CD4-positive, alpha-beta T cell (primary cell): ENCODE measurements at regions not wholly inside any gene's neighbourhood (a gene's known extent, or its start where the extent isn't known, plus 50 kb on each side); places are given as distances from the start of the nearest gene placed in this dataset.

Experiments
- ATAC-seq: fragments of 200-7000 bp; cut with Tn5 transposase; one replicate; pipeline ENCODE4 v1.10.0; 2022; ENCODE audit warnings: mild to moderate bottlenecking; ENCODE audit not compliant: poor library complexity
- CTCF ChIA-PET: fragments of 350-600 bp; sonication (Branson Sonifier 250); formaldehyde crosslinking; loops from one replicate; lab custom pipeline; 2021; ENCODE audit warnings: antibody characterized with exemption, inconsistent platforms; lab: Charles Lee
- POLR2A ChIA-PET: fragments of 350-600 bp; sonication (Branson Sonifier 250); formaldehyde crosslinking; loops from one replicate; lab custom pipeline; 2021; ENCODE audit warnings: antibody characterized with exemption, inconsistent platforms; lab: Charles Lee
- DNase-seq, 14 experiments: peaks; one replicate each; pipeline ENCODE4 v3.0.0-alpha.2; 2013 to 2020; ENCODE audit warnings: mixed read lengths in 2 of 14
- H3K27ac ChIP-seq, 2 donors: one replicate each; pipeline versions ENCODE4 v1.5.1 to v1.7.0; 2013; ENCODE audit warnings: low read length in 2 of 2, low read depth in 1 of 2, mild to moderate bottlenecking in 1 of 2
- H3K27me3 ChIP-seq, 2 experiments: 1 replicate in 1 of 2; 2 replicates in 1 of 2; pipeline versions ENCODE4 v1.6.1 to v1.7.0; 2013; ENCODE audit warnings: low read length in 2 of 2, control low read depth in 1 of 2, mild to moderate bottlenecking in 1 of 2, moderate library complexity in 1 of 2; ENCODE audit not compliant: insufficient read depth in 2 of 2, control insufficient read depth in 1 of 2
- H3K36me3 ChIP-seq: one replicate; pipeline ENCODE4 v1.6.1; 2013; ENCODE audit warnings: low read length, control low read depth; ENCODE audit not compliant: insufficient read depth
- H3K4me1 ChIP-seq: one replicate; pipeline ENCODE4 v1.6.1; 2013; ENCODE audit warnings: low read length, control low read depth; ENCODE audit not compliant: insufficient read depth
- H3K4me3 ChIP-seq: one replicate; pipeline ENCODE4 v1.5.1; 2013; ENCODE audit warnings: mild to moderate bottlenecking, low read length, moderate library complexity
- H3K9me3 ChIP-seq, 2 experiments: 1 replicate in 1 of 2; 2 replicates in 1 of 2; pipeline versions ENCODE4 v1.6.1 to v1.7.0; 2013; ENCODE audit warnings: low read length in 2 of 2, mild to moderate bottlenecking in 2 of 2, control low read depth in 1 of 2, moderate library complexity in 1 of 2; ENCODE audit not compliant: control insufficient read depth in 1 of 2, insufficient read depth in 1 of 2
- H3K27ac Mint-ChIP-seq: one replicate; pipeline ENCODE4 v1.8.0; 2020; ENCODE audit warnings: mixed read lengths
- H3K27me3 Mint-ChIP-seq: one replicate; pipeline ENCODE4 v1.8.0; 2021; ENCODE audit warnings: mixed read lengths
- H3K36me3 Mint-ChIP-seq: one replicate; pipeline ENCODE4 v1.8.0; 2021; ENCODE audit warnings: low read depth, mixed read lengths
- H3K4me1 Mint-ChIP-seq: one replicate; pipeline ENCODE4 v1.8.0; 2021; ENCODE audit warnings: low read depth, mixed read lengths
- H3K4me3 Mint-ChIP-seq: one replicate; pipeline ENCODE4 v1.8.0; 2020; ENCODE audit warnings: mild to moderate bottlenecking, mixed read lengths
- H3K9me3 Mint-ChIP-seq: one replicate; pipeline ENCODE4 v1.8.0; 2020; ENCODE audit warnings: mixed read lengths
- CTCF ChIP-seq: fragments of 200-600 bp; IDR thresholded peaks from one replicate; pipeline ENCODE4 v1.8.0; 2022; ENCODE audit warnings: antibody characterized with exemption, mild to moderate bottlenecking
- intact Hi-C, 2 experiments: fragments of 100-400 bp; cut with DNase I in 1 of 2; cut with micrococcal nuclease in 1 of 2; formaldehyde crosslinking; loops; one replicate each; pipeline versions ENCODE4 v1.15.1 to v1.9.0; 2023 to 2025; cut with DNase I, micrococcal nuclease

GRCh38 chr1:38699330-38700076 lies 160.1 kb downstream of the RRAGC start:
- Mint-ChIP-seq H3K27me3 (peaks cover 47% of the 10 kb centered on the region), H3K9me3 (peaks cover 6% of the 10 kb centered on the region), H3K4me1 (no peaks in the 10 kb centered on the region), H3K36me3 (no peaks in the 10 kb centered on the region), H3K4me3 (no peak overlapping the region), H3K27ac (no peak overlapping the region)
- CTCF ChIA-PET: no interaction called here
- Histone ChIP-seq H3K27ac (no peak overlapping the region), H3K4me1 (no peaks in the 10 kb centered on the region), H3K4me3 (no peak overlapping the region), H3K9me3 (no peaks in the 10 kb centered on the region), H3K27me3 (peaks cover 15 to 20% of the 10 kb centered on the region in 2 experiments), H3K36me3 (no peaks in the 10 kb centered on the region)
- no peak for TF ChIP-seq CTCF
- intact Hi-C loops: no loop called here
- ATAC-seq (no peak), DNase-seq (no peak)
- POLR2A ChIA-PET: no interaction called here

GRCh38 chr1:38697387-38697786 lies 162.2 kb downstream of the RRAGC start:
- Histone ChIP-seq H3K4me1 (no peaks in the 10 kb centered on the region), H3K27me3 (peaks cover 11 to 14% of the 10 kb centered on the region in 2 experiments), H3K4me3 (no peak overlapping the region), H3K36me3 (no peaks in the 10 kb centered on the region), H3K27ac (no peak overlapping the region), H3K9me3 (no peaks in the 10 kb centered on the region)
- ChIA-PET POLR2A (no interaction called here), CTCF (no interaction called here)
- H3K36me3 Mint-ChIP-seq: no peaks in the 10 kb centered on the region
- DNase-seq: no peak
- H3K27me3 Mint-ChIP-seq: peaks cover 41% of the 10 kb centered on the region
- no peak for ATAC-seq
- no peak overlapping the region for H3K4me3 Mint-ChIP-seq
- no peak overlapping the region for H3K27ac Mint-ChIP-seq
- peaks cover 3% of the 10 kb centered on the region for H3K9me3 Mint-ChIP-seq
- intact Hi-C loops: no loop called here
- no peaks in the 10 kb centered on the region for H3K4me1 Mint-ChIP-seq
- no peak for TF ChIP-seq CTCF

GRCh38 chr1:38696371-38696770 lies 163.2 kb downstream of the RRAGC start:
- peaks cover 40% of the 10 kb centered on the region for H3K27me3 Mint-ChIP-seq
- no peaks in the 10 kb centered on the region for H3K36me3 ChIP-seq
- no peak overlapping the region for H3K4me3 ChIP-seq
- intact Hi-C loops: no loop called here
- TF ChIP-seq CTCF: no peak
- H3K4me1 Mint-ChIP-seq: no peaks in the 10 kb centered on the region
- peaks cover 3% of the 10 kb centered on the region for H3K9me3 Mint-ChIP-seq
- no peak overlapping the region for H3K27ac ChIP-seq
- POLR2A ChIA-PET: no interaction called here
- H3K4me3 Mint-ChIP-seq: no peak overlapping the region
- peaks cover 11 to 14% of the 10 kb centered on the region in 2 experiments for H3K27me3 ChIP-seq
- H3K4me1 ChIP-seq: no peaks in the 10 kb centered on the region
- H3K27ac Mint-ChIP-seq: no peak overlapping the region
- H3K9me3 ChIP-seq: no peaks in the 10 kb centered on the region
- CTCF ChIA-PET: no interaction called here
- ATAC-seq (no peak), DNase-seq (no peak)
- no peaks in the 10 kb centered on the region for H3K36me3 Mint-ChIP-seq
